GM06990 (cell line): ENCODE measurements at regions not wholly inside any gene's neighbourhood (a gene's known extent, or its start where the extent isn't known, plus 50 kb on each side); places are given as distances from the start of the nearest gene placed in this dataset.

Source experiments
- DNase-seq: peaks from one replicate; pipeline ENCODE4 v3.0.0-alpha.2; 2011; ENCODE audit not compliant: insufficient read length; ENCODE audit errors: extremely low read depth
- H3K27me3 ChIP-seq: replicated peaks from 2 replicates; pipeline ENCODE4 v1.6.0; 2011; ENCODE audit warnings: low read length; ENCODE audit not compliant: control insufficient read depth, insufficient read depth
- H3K36me3 ChIP-seq: 2 replicates; pipeline ENCODE4 v1.5.1; 2011; ENCODE audit warnings: low read length; ENCODE audit not compliant: control insufficient read depth, insufficient read depth
- H3K4me3 ChIP-seq: replicated peaks from 2 replicates; pipeline ENCODE4 v1.5.1; 2011; ENCODE audit warnings: low read depth, mild to moderate bottlenecking, control low read depth, low read length
- TF ChIP-seq, protein P1 (sequence below): IDR thresholded peaks from 2 replicates; pipeline ENCODE4 v1.5.1; 2011; ENCODE audit warnings: low read length, control low read depth, mild to moderate bottlenecking, inconsistent platforms; ENCODE audit not compliant: insufficient read depth, poor library complexity, severe bottlenecking

DNA sequence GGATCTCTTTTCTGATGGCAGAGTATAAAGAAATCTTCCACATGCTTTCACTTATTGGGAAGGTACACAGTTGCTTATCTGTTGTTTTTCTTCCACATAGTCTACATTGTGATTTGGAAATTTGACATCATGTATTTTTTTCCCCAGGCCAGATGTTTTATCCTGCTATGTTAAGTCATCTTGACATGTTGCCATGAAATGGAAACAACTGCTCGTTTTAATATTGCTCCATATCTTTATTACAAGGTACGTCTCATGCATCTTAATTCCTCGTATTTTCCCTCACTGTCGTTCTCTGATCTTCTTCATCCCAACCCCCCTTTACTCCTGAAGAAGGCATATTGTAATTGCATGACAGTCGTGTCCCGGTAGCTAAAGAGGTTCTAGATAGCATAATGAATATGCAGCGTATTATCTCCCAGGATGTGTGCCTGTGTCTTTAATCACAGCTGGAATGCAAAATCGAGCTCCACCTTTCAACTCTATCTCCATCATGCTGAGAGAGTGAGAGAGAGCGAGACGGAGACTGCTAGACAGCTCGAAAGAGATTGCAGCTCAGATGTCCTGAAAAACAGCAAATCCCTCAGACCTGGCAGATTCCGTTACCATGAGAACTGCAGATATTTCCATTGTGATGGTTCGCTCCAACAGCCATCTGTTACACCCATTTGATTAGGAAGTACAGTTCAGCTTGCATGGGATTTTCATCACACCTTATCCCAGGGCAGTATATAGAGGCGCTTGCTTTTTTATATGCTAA, 281.7 kb downstream of the TMEM38B start:
- no peak for DNase-seq
- TF ChIP-seq, protein P1, sequence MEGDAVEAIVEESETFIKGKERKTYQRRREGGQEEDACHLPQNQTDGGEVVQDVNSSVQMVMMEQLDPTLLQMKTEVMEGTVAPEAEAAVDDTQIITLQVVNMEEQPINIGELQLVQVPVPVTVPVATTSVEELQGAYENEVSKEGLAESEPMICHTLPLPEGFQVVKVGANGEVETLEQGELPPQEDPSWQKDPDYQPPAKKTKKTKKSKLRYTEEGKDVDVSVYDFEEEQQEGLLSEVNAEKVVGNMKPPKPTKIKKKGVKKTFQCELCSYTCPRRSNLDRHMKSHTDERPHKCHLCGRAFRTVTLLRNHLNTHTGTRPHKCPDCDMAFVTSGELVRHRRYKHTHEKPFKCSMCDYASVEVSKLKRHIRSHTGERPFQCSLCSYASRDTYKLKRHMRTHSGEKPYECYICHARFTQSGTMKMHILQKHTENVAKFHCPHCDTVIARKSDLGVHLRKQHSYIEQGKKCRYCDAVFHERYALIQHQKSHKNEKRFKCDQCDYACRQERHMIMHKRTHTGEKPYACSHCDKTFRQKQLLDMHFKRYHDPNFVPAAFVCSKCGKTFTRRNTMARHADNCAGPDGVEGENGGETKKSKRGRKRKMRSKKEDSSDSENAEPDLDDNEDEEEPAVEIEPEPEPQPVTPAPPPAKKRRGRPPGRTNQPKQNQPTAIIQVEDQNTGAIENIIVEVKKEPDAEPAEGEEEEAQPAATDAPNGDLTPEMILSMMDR = no peak
- no peak overlapping the region for H3K4me3 ChIP-seq
- H3K36me3 ChIP-seq = no peaks in the 10 kb centered on the region
- no peaks in the 10 kb centered on the region for H3K27me3 ChIP-seq

- no peaks in the 10 kb centered on the region for H3K36me3 ChIP-seq
- DNase-seq = no peak
- no peak overlapping the region for H3K4me3 ChIP-seq
- H3K27me3 ChIP-seq = no peaks in the 10 kb centered on the region
- TF ChIP-seq, protein P1 = no peak
These were observed 284.0 kb downstream of the TMEM38B start for GRCh38 chr9:105978336-105978735.

DNA sequence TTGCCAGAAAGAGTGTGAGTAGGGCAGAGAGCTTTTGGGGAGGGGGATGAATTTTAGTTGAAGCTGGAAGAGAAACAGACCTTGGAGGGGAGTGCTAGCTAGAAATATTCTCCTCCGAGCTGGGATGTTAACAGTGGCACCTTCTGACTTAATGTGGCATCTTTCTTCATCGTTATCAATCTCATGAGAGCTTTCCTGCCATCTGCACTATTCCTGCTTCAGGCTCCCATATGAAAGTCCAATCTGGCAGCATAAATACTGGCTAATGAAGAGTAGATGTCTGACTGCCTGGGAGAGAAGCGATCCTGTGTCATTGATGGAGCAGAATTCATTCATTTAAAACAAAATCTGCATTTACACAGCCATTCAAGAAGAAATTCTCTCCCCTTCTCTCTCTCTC, 284.5 kb downstream of the TMEM38B start:
- TF ChIP-seq, protein P1 = no peak
- Histone ChIP-seq H3K4me3 (no peak overlapping the region), H3K27me3 (no peaks in the 10 kb centered on the region), H3K36me3 (no peaks in the 10 kb centered on the region)
- DNase-seq = no peak

DNA sequence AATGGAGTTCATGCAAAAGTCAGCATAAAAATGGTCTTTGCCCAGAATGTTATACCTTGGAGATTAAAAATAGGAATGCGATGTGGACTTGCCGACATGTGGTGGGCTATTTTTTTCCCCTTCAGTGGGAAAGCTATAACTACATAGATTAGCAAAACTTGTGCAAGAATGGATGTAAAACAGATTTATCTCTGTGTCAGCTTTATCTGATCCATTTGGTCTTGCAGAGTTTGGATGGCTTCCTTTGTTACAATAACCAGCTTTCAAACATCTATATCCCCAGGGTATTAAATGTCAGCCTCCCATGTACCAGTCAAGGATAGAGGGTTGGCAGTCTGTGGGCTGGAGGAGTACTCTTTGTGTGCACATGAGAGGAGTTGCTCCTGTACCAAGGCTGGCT, 284.9 kb downstream of the TMEM38B start:
- DNase-seq = no peak
- TF ChIP-seq, protein P1 = no peak
- no peaks in the 10 kb centered on the region for H3K27me3 ChIP-seq
- no peak overlapping the region for H3K4me3 ChIP-seq
- H3K36me3 ChIP-seq = no peaks in the 10 kb centered on the region

DNA sequence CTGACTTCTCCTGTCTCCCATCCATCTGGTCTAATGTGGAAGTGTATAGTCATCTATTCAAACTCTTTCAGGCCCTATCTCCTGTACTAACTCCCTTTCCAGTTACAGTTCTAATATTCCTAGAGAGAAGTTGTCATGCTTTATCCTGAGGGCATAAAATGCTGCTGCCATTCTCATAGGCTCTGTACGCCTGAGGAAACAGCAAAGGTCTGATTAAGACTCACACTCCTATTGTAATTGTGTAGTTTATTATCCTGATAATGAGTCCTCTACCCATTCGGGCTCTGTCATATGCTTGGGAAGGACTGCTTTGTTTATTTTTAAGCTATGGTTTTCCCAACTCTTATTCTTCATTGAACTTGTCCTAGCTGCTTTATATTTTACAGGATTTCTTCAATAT, 290.4 kb downstream of the TMEM38B start:
- Histone ChIP-seq H3K27me3 (no peaks in the 10 kb centered on the region), H3K36me3 (no peaks in the 10 kb centered on the region), H3K4me3 (no peak overlapping the region)
- TF ChIP-seq, protein P1 = no peak
- no peak for DNase-seq
